Hepatocyte (in vitro differentiated cells): ENCODE measurements at regions not wholly inside any gene's neighbourhood (a gene's known extent, or its start where the extent isn't known, plus 50 kb on each side); places are given as distances from the start of the nearest gene placed in this dataset.

Source experiments
- DNase-seq: peaks from one replicate; pipeline ENCODE4 v3.0.0-alpha.2; 2016; ENCODE audit warnings: low spot score
- H2AFZ ChIP-seq: fragments of 200-600 bp; sonication (generic); 2 replicates; pipeline ENCODE4 v1.6.0; 2016; ENCODE audit warnings: antibody characterized with exemption, mild to moderate bottlenecking
- H3K27ac ChIP-seq: fragments of 200-600 bp; sonication (generic); 2 replicates; pipeline ENCODE4 v1.5.1; 2016; ENCODE audit warnings: mild to moderate bottlenecking
- H3K27me3 ChIP-seq: fragments of 200-600 bp; sonication (generic); 2 replicates; pipeline ENCODE4 v1.6.1; 2016
- H3K36me3 ChIP-seq: fragments of 200-600 bp; sonication (generic); replicated peaks from 2 replicates; pipeline ENCODE4 v1.5.1; 2016; ENCODE audit warnings: low read depth; ENCODE audit not compliant: insufficient read depth
- H3K4me1 ChIP-seq: fragments of 200-600 bp; sonication (generic); 2 replicates; pipeline ENCODE4 v1.5.1; 2016; ENCODE audit warnings: mild to moderate bottlenecking, moderate library complexity; ENCODE audit not compliant: insufficient read depth
- H3K4me2 ChIP-seq: fragments of 200-600 bp; sonication (generic); 2 replicates; pipeline ENCODE4 v1.6.0; 2016
- H3K4me3 ChIP-seq: fragments of 200-600 bp; sonication (generic); 2 replicates; pipeline ENCODE4 v1.5.1; 2016; ENCODE audit warnings: mild to moderate bottlenecking
- H3K79me2 ChIP-seq: fragments of 200-600 bp; sonication (generic); 2 replicates; pipeline ENCODE4 v1.6.0; 2017; ENCODE audit warnings: mild to moderate bottlenecking
- H3K9me2 ChIP-seq: fragments of 200-600 bp; sonication (generic); replicated peaks from 2 replicates; pipeline ENCODE4 v1.6.0; 2017; ENCODE audit warnings: mild to moderate bottlenecking; ENCODE audit not compliant: insufficient read depth
- H3K9me3 ChIP-seq: fragments of 200-600 bp; sonication (generic); 2 replicates; pipeline ENCODE4 v1.5.1; 2016; ENCODE audit warnings: low read depth, mild to moderate bottlenecking
- H4K20me1 ChIP-seq: fragments of 200-600 bp; sonication (generic); 2 replicates; pipeline ENCODE4 v1.6.0; 2016; ENCODE audit warnings: mild to moderate bottlenecking; ENCODE audit not compliant: insufficient read depth, poor library complexity, severe bottlenecking
- CTCF ChIP-seq: fragments of 200-600 bp; sonication (generic); IDR thresholded peaks from 2 replicates; pipeline ENCODE4 v1.5.1; 2016; ENCODE audit warnings: antibody characterized with exemption, mild to moderate bottlenecking; ENCODE audit not compliant: poor library complexity
- EZH2 ChIP-seq: fragments of 200-600 bp; sonication (generic); IDR thresholded peaks from 2 replicates; pipeline ENCODE4 v1.6.1; 2016; ENCODE audit warnings: antibody characterized with exemption, mild to moderate bottlenecking, borderline replicate concordance
- EZH2phosphoT487 ChIP-seq: fragments of 200-600 bp; sonication (generic); IDR thresholded peaks from one replicate; pipeline ENCODE4 v1.6.1; 2018; ENCODE audit warnings: antibody characterized with exemption, mild to moderate bottlenecking, low read depth, moderate library complexity; ENCODE audit not compliant: unreplicated experiment, severe bottlenecking
- WGBS: methylation state at CpG from one replicate; pipeline ENCODE4 v1.1.6; 2016; ENCODE audit warnings: low lambda C conversion rate; ENCODE audit errors: missing lambda C conversion rate; 5-methylcytosine and 5-hydroxymethylcytosine counted together

DNA sequence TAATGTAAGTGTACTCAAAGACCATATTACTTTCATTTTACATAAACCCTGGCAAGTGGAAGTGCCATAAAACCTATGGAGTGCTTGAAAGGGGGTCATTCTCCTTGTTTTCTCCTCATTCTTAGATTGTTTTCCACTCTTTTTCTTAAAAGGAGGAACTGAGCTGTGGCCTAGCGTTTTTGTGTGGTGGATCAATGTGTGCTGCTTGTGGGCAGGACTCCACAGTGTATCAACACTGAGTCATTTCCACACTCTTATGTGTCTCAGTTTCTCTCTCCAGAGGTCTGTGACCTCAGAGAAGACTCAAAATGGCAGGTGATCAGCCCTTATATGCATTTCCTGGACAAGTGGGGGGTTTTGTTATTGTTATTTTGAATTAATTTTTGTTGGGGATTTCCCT is 516.1 kb upstream of the CDH10 start:
- H3K4me2 ChIP-seq = no peak overlapping the region
- H3K27me3 ChIP-seq = no peaks in the 10 kb centered on the region
- H4K20me1 ChIP-seq = no peaks in the 10 kb centered on the region
- TF ChIP-seq EZH2 (no peak), CTCF (no peak), EZH2phosphoT487 (no peak)
- H3K79me2 ChIP-seq = no peaks in the 10 kb centered on the region
- WGBS = 86% methylated on average over 1 of the region's 1 CpG
- DNase-seq = no peak
- no peaks in the 10 kb centered on the region for H3K4me1 ChIP-seq
- H3K36me3 ChIP-seq = no peaks in the 10 kb centered on the region
- no peak overlapping the region for H2AFZ ChIP-seq
- H3K9me2 ChIP-seq = no peaks in the 10 kb centered on the region
- no peak overlapping the region for H3K4me3 ChIP-seq
- H3K27ac ChIP-seq = no peak overlapping the region
- H3K9me3 ChIP-seq = no peaks in the 10 kb centered on the region

DNA sequence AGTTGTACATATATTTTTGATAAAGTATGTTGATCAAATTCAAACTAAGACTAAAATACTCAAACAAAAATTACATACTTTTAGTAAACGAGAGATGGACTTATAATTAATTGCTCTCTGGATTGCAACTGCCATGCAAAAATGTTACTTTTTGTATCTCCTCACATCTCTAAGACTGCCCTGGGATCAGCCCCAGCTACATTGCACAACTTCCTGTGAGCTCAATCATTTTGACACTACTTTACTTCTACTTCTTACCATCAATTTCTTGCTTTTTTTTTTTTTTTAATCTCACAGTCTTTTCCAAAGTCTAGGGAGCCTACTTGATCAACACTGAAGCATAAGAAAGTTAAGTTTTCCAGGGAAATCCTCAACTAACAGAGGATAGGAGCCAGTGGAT is 506.0 kb upstream of the CDH10 start:
- no peaks in the 10 kb centered on the region for H3K36me3 ChIP-seq
- H3K4me3 ChIP-seq = no peak overlapping the region
- H3K9me2 ChIP-seq = no peaks in the 10 kb centered on the region
- 81% methylated on average over 1 of the region's 1 CpG for WGBS
- H3K4me2 ChIP-seq = no peak overlapping the region
- TF ChIP-seq EZH2 = no peak
- TF ChIP-seq EZH2phosphoT487 = no peak
- TF ChIP-seq CTCF = no peak
- no peak for DNase-seq
- H3K4me1 ChIP-seq = no peaks in the 10 kb centered on the region
- H3K9me3 ChIP-seq = no peaks in the 10 kb centered on the region
- H3K27me3 ChIP-seq = no peaks in the 10 kb centered on the region
- no peak overlapping the region for H3K27ac ChIP-seq
- no peaks in the 10 kb centered on the region for H3K79me2 ChIP-seq
- H4K20me1 ChIP-seq = no peaks in the 10 kb centered on the region
- no peak overlapping the region for H2AFZ ChIP-seq

DNA sequence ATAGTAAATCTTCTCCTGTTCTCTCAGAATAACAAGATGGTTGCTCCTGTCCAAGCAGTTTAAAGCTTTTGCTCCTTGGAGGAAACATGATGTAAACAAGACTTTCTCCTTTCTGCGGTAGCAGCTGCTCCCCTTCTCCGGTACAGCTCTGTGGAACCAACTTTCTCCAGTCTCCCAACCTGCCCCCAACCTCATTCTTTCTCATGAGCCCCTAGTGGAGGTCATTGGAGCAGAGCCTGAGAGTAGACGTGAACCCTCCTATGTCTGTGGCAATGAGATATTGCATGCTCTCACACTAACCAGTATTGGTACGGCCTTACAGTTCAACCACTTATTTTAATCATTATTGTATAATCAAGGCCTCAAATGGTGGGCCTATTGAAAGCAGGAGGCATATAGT is 483.8 kb upstream of the CDH10 start:
- H3K36me3 ChIP-seq = no peaks in the 10 kb centered on the region
- WGBS = 88% methylated on average over 4 of the region's 4 CpGs
- no peaks in the 10 kb centered on the region for H3K4me1 ChIP-seq
- TF ChIP-seq CTCF (no peak), EZH2 (no peak), EZH2phosphoT487 (no peak)
- DNase-seq = no peak
- H2AFZ ChIP-seq = no peak overlapping the region
- no peak overlapping the region for H3K27ac ChIP-seq
- H3K27me3 ChIP-seq = no peaks in the 10 kb centered on the region
- no peaks in the 10 kb centered on the region for H3K79me2 ChIP-seq
- no peaks in the 10 kb centered on the region for H4K20me1 ChIP-seq
- H3K4me3 ChIP-seq = no peak overlapping the region
- no peaks in the 10 kb centered on the region for H3K9me3 ChIP-seq
- no peaks in the 10 kb centered on the region for H3K9me2 ChIP-seq
- H3K4me2 ChIP-seq = no peak overlapping the region

DNA sequence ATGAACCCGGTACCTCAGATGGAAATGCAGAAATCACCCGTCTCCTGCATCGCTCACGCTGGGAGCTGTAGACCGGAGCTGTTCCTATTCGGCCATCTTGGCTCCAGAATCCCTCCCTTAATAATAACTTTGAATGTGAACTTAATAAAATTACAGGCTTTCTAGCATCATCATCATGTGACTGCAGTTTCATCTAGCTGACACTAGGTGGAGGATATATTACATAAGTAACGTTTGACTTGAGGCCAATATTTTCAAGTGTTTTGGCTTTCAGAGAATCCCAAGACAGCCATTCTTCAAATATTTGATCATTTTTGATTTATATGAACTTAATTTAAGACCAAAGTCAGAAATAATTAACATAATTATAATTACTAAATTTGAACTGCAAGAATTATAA is 474.9 kb upstream of the CDH10 start:
- H2AFZ ChIP-seq = no peak overlapping the region
- H3K9me3 ChIP-seq = no peaks in the 10 kb centered on the region

More for the DNA sequence above, 474.9 kb upstream of the CDH10 start:
- H3K27me3 ChIP-seq = no peaks in the 10 kb centered on the region
- peak; percentile 59 for DNase-seq
- no peaks in the 10 kb centered on the region for H3K9me2 ChIP-seq
- no peaks in the 10 kb centered on the region for H3K79me2 ChIP-seq
- no peak overlapping the region for H3K27ac ChIP-seq
- TF ChIP-seq CTCF (peak; percentile 53), EZH2phosphoT487 (no peak)
- no peaks in the 10 kb centered on the region for H4K20me1 ChIP-seq
- H3K36me3 ChIP-seq = no peaks in the 10 kb centered on the region
- H3K4me2 ChIP-seq = no peak overlapping the region
- no peaks in the 10 kb centered on the region for H3K4me1 ChIP-seq
- H3K4me3 ChIP-seq = no peak overlapping the region
- 89% methylated on average over 7 of the region's 7 CpGs for WGBS
